ENCODE measurements at regions not wholly inside any gene's neighbourhood (a gene's known extent, or its start where the extent isn't known, plus 50 kb on each side); places are given as distances from the start of the nearest gene placed in this dataset.
"Not testable (repeated sequence)": the region's sequence is repeated elsewhere in the genome, so short reads cannot be mapped to it uniquely, and the experiment has no call there.

GRCh38 chr1:194776657-194777056 is 1590.2 kb upstream of the B3GALT2 start:
- no peak overlapping the region for H3K4me3 Mint-ChIP-seq
- peaks cover 0 to 4% (median 0%) of the 10 kb centered on the region in 5 donors for H3K27me3 Mint-ChIP-seq
- H3K27ac Mint-ChIP-seq: no peak overlapping the region
- POLR2A ChIA-PET: no interaction called here
- DNase-seq: no peak
- H3K36me3 Mint-ChIP-seq: no peaks in the 10 kb centered on the region
- ATAC-seq: no peak
- H3K9me3 Mint-ChIP-seq: peaks cover 0 to 14% (median 0%) of the 10 kb centered on the region in 9 donors
- H3K4me1 Mint-ChIP-seq: no peaks in the 10 kb centered on the region

GRCh38 chr1:194774535-194774934 is 1588.1 kb upstream of the B3GALT2 start:
- Mint-ChIP-seq H3K9me3 (peaks cover 0 to 8% (median 0%) of the 10 kb centered on the region in 9 donors), H3K4me1 (no peaks in the 10 kb centered on the region), H3K4me3 (no peak overlapping the region), H3K27me3 (no peaks in the 10 kb centered on the region), H3K27ac (no peak overlapping the region), H3K36me3 (no peaks in the 10 kb centered on the region)
- DNase-seq (no peak), ATAC-seq (no peak)
- POLR2A ChIA-PET: no interaction called here

GRCh38 chr1:194755241-194755994 is 1569.0 kb upstream of the B3GALT2 start:
- POLR2A ChIA-PET: no interaction called here
- Mint-ChIP-seq H3K9me3 (peaks cover 0 to 6% (median 0%) of the 10 kb centered on the region in 9 donors), H3K27me3 (no peaks in the 10 kb centered on the region), H3K4me3 (no peak overlapping the region), H3K4me1 (no peaks in the 10 kb centered on the region), H3K27ac (no peak overlapping the region), H3K36me3 (no peaks in the 10 kb centered on the region)
- ATAC-seq: no peak
- no peak for DNase-seq

GRCh38 chr1:194738843-194739242 is 1552.4 kb upstream of the B3GALT2 start:
- H3K4me3 Mint-ChIP-seq, H3K9me3 Mint-ChIP-seq, H3K27ac Mint-ChIP-seq, H3K27me3 Mint-ChIP-seq, POLR2A ChIA-PET, ATAC-seq, H3K4me1 Mint-ChIP-seq, DNase-seq, H3K36me3 Mint-ChIP-seq: not testable (repeated sequence)

- ATAC-seq (no peak), DNase-seq (no peak)
- no peaks in the 10 kb centered on the region for H3K27me3 Mint-ChIP-seq
- H3K36me3 Mint-ChIP-seq: no peaks in the 10 kb centered on the region
- no peak overlapping the region for H3K4me3 Mint-ChIP-seq
- no peaks in the 10 kb centered on the region for H3K9me3 Mint-ChIP-seq
- POLR2A ChIA-PET: no interaction called here
- no peak overlapping the region for H3K27ac Mint-ChIP-seq
- H3K4me1 Mint-ChIP-seq: peaks cover 0 to under 1% (median 0%) of the 10 kb centered on the region in 4 donors
These were observed 1548.6 kb upstream of the B3GALT2 start for GRCh38 chr1:194734970-194735369.

DNA sequence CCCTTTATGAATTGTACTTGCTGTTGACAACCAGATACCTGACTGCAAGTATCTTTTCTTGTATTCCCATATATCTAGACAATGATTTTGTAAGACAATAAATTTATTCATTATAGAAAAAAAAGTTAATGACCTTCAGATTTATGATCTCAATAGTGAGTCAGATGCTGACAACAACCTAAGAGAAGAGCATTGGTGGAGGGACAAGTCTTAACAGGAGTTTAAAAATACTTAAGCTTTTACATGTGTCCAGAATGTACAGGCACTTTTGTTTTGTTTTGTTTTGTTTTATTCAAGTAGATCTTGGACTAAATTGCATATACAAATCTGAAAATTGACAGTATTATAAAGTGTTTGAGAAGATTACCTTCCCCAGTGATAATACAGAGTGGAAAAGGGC is 1544.6 kb upstream of the B3GALT2 start:
- H3K4me1 Mint-ChIP-seq: peaks cover 0 to 11% (median 0%) of the 10 kb centered on the region in 4 donors
- POLR2A ChIA-PET: no interaction called here
- H3K27me3 Mint-ChIP-seq: no peaks in the 10 kb centered on the region
- H3K27ac Mint-ChIP-seq: no peak overlapping the region
- DNase-seq (no peak), ATAC-seq (no peak)
- H3K4me3 Mint-ChIP-seq: no peak overlapping the region
- no peaks in the 10 kb centered on the region for H3K36me3 Mint-ChIP-seq
- H3K9me3 Mint-ChIP-seq: no peaks in the 10 kb centered on the region

- Mint-ChIP-seq H3K9me3 (no peaks in the 10 kb centered on the region), H3K36me3 (no peaks in the 10 kb centered on the region), H3K4me1 (peaks cover 0 to 11% (median 0%) of the 10 kb centered on the region in 4 donors), H3K27me3 (no peaks in the 10 kb centered on the region), H3K27ac (no peak overlapping the region), H3K4me3 (no peak overlapping the region)
- no peak for DNase-seq
- ATAC-seq: no peak
- POLR2A ChIA-PET: no interaction called here
These were observed 1543.9 kb upstream of the B3GALT2 start for GRCh38 chr1:194730304-194730703.

DNA sequence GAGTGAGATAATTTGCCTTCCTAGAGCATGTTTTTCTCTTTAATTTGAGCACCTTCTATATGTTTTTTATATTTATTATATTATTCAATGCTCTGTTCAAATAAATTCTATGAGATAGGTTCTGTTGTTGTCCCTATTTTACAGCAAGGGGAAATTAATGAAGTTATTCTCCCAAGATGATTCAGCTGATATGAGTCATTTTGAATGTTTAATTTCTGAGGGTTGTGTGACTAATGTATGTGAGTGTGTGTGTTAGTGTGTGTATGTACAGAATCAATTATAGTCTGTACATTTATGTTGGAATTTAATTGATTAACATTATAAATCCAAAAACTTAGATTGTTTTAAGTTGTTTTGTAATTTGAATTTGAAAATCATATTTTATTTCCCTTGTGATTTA is 1536.7 kb upstream of the B3GALT2 start:
- POLR2A ChIA-PET: no interaction called here
- DNase-seq (no peak), ATAC-seq (no peak)
- H3K4me1 Mint-ChIP-seq: no peaks in the 10 kb centered on the region
- H3K36me3 Mint-ChIP-seq: no peaks in the 10 kb centered on the region
- peaks cover 0 to 1% (median 0%) of the 10 kb centered on the region in 9 donors for H3K9me3 Mint-ChIP-seq
- H3K27ac Mint-ChIP-seq: no peak overlapping the region
- H3K4me3 Mint-ChIP-seq: no peak overlapping the region
- H3K27me3 Mint-ChIP-seq: no peaks in the 10 kb centered on the region

DNA sequence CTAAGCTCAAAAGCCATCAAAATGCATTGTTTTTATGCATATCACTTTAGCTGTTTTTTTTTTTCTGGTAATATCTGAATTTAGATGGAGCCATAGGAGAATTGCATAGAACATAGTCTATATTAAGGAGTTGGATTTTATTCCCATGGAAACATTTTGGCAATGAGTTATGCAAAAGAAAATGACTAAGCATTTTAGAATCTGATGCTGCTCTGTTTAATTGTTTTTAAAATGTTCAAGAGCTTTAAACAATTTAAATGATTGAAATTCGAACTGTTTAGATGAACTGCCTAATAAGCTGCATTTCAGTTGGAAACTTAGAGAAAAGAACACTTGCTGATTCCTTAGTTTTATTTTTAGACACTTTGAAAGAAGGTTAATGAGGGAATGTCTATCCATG is 1531.5 kb upstream of the B3GALT2 start:
- no peaks in the 10 kb centered on the region for H3K4me1 Mint-ChIP-seq
- POLR2A ChIA-PET: no interaction called here
- H3K27me3 Mint-ChIP-seq: no peaks in the 10 kb centered on the region
- no peaks in the 10 kb centered on the region for H3K36me3 Mint-ChIP-seq
- no peak for ATAC-seq
- DNase-seq: no peak
- no peak overlapping the region for H3K4me3 Mint-ChIP-seq
- H3K9me3 Mint-ChIP-seq: peaks cover 0 to 15% (median 0%) of the 10 kb centered on the region in 9 donors
- H3K27ac Mint-ChIP-seq: no peak overlapping the region

GRCh38 chr1:194717334-194717733 is 1530.9 kb upstream of the B3GALT2 start:
- POLR2A ChIA-PET: no interaction called here
- no peak for DNase-seq
- no peak overlapping the region for H3K4me3 Mint-ChIP-seq
- H3K4me1 Mint-ChIP-seq: no peaks in the 10 kb centered on the region
- H3K9me3 Mint-ChIP-seq: peaks cover 0 to 15% (median 0%) of the 10 kb centered on the region in 9 donors
- H3K36me3 Mint-ChIP-seq: no peaks in the 10 kb centered on the region
- no peak overlapping the region for H3K27ac Mint-ChIP-seq
- ATAC-seq: no peak
- H3K27me3 Mint-ChIP-seq: no peaks in the 10 kb centered on the region

DNA sequence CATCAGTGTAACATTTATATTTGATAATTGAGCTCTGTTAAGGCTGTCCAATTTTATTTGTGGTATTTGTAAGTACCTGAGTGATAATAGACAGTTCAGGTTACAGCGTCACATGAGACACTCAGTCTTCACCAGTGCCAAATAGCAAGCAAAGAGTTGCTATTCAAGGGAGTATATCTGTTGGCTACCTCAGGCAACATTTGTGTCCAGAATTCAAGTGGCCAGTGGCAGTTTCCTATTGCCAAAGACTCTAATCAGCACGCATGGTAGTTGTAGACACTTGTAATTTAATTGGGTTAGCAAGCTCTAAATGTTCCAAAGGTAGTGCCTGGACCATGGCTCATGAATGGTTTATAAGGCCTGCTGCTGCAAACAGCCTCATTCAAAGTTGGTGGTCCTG is 1524.3 kb upstream of the B3GALT2 start:
- no peak for ATAC-seq
- POLR2A ChIA-PET: no interaction called here
- no peak for DNase-seq
- H3K27me3 Mint-ChIP-seq: no peaks in the 10 kb centered on the region
- H3K27ac Mint-ChIP-seq: no peak overlapping the region
- peaks cover 0 to 9% (median 0%) of the 10 kb centered on the region in 9 donors for H3K9me3 Mint-ChIP-seq
- H3K4me3 Mint-ChIP-seq: no peak overlapping the region
- H3K36me3 Mint-ChIP-seq: no peaks in the 10 kb centered on the region
- H3K4me1 Mint-ChIP-seq: no peaks in the 10 kb centered on the region

- Mint-ChIP-seq H3K36me3 (no peaks in the 10 kb centered on the region), H3K27me3 (no peaks in the 10 kb centered on the region), H3K27ac (no peak overlapping the region), H3K4me3 (no peak overlapping the region), H3K4me1 (no peaks in the 10 kb centered on the region), H3K9me3 (no peaks in the 10 kb centered on the region)
- POLR2A ChIA-PET: no interaction called here
- ATAC-seq (no peak), DNase-seq (no peak)
These were observed 1523.0 kb upstream of the B3GALT2 start for GRCh38 chr1:194709439-194709838.

- no peak for DNase-seq
- Mint-ChIP-seq H3K27me3 (no peaks in the 10 kb centered on the region), H3K9me3 (peaks cover 0 to 2% (median 0%) of the 10 kb centered on the region in 9 donors), H3K4me3 (no peak overlapping the region), H3K4me1 (no peaks in the 10 kb centered on the region), H3K36me3 (no peaks in the 10 kb centered on the region), H3K27ac (no peak overlapping the region)
- POLR2A ChIA-PET: no interaction called here
- no peak for ATAC-seq
These were observed 1520.7 kb upstream of the B3GALT2 start for GRCh38 chr1:194707074-194707473.

GRCh38 chr1:194705123-194705854 is 1518.9 kb upstream of the B3GALT2 start:
- Mint-ChIP-seq H3K4me3 (no peak overlapping the region), H3K27me3 (no peaks in the 10 kb centered on the region), H3K4me1 (no peaks in the 10 kb centered on the region), H3K27ac (no peak overlapping the region), H3K9me3 (peaks cover 0 to 2% (median 0%) of the 10 kb centered on the region in 9 donors), H3K36me3 (no peaks in the 10 kb centered on the region)
- ATAC-seq: no peak
- no peak for DNase-seq
- POLR2A ChIA-PET: no interaction called here

Data from naive thymus-derived CD8-positive, alpha-beta T cell (primary cell).